Activated gamma-delta T cell treated with anti-CD3 and anti-CD28 coated beads, Interleukin-2, amount 50 U/mL, for 16 hours (primary cell): ENCODE measurements at regions not wholly inside any gene's neighbourhood (a gene's known extent, or its start where the extent isn't known, plus 50 kb on each side); places are given as distances from the start of the nearest gene placed in this dataset.

Source experiments
- DNase-seq: peaks from one replicate; pipeline ENCODE4 v3.0.0-alpha.2; 2020; ENCODE audit warnings: low read depth

- DNase-seq, result no peak
Measured at GRCh38 chr1:220982686-220983085, 103.4 kb downstream of the HLX start.

GRCh38 chr1:220983877-220984635 lies 104.8 kb downstream of the HLX start:
- DNase-seq, result no peak

- no peak for DNase-seq
Measured at GRCh38 chr1:220990427-220991339, 111.4 kb downstream of the HLX start.

DNA sequence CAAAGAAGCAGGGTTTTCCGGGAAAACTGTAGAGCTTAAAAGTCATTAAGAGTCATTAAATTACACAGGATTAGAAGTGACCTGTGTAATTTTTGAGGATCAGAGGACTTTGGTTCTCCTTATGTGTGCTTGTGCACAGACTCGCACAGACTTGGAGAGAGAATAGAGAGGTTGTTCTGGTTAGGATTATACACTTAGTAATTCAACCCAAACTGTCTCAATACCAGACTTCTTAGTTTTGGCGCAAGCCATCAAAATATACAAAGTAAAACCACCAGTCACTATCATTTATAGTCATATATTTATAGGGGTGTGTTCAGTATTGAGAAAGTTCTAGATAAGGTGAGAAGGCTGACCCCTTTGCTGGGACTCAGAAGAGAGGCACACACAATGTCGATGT lies 112.3 kb downstream of the HLX start:
- DNase-seq, result no peak

DNA sequence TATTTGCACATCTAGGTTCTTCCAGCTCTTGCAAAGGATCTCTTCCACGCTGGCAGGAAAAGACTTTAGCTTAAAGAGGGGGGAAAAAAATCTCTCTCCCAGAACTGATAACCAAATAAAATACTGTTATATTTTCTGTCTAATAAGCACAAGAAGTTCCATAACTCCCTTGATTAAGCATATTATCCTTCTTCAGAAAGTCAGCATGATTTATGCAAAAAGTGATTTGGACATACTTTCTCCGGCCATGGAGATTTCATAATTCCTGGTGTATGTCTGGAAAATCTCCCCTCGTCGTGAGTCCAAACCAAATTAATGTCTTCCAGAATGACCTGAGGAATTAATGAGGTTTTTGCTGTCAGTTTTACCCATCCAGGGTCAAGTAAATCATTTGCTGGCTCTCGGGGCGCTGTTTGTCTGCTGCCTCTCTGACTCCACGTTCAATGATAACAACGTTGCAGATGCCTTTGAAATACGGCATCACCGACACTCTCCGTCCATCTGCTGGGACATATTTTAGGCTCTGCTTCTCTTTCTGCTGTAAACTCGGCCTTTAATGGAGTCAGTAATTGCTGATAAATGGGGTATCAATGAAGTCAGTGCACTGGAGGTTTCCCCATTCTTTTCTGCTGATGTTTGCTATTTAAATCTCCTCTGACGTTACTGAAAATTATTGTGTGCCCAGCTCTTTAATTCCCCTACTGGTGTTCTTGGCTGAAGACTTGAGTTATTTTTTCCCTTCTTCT lies 112.9 kb downstream of the HLX start:
- no peak for DNase-seq

- DNase-seq, result no peak
Measured at GRCh38 chr1:220992705-220993052, 113.4 kb downstream of the HLX start.

DNA sequence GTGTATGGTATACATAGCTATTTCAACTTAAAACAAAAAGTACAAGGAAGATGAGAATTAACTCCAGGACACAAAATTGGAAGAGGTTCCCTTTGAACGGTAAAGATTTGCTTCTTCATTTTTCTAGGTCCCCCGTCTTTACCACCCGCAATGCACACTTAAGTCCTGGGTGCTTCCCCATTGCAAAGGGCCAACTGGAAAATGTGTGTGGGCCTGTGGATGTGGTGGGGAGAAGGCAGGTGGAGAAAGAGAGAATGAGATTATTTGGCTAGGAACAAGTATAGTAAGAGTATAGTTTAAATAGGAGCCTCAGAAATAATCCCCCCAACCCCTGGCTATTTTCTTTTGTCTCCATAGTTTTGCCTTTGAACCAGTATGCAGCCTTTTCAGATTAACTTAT lies 115.4 kb downstream of the HLX start:
- no peak for DNase-seq

DNA sequence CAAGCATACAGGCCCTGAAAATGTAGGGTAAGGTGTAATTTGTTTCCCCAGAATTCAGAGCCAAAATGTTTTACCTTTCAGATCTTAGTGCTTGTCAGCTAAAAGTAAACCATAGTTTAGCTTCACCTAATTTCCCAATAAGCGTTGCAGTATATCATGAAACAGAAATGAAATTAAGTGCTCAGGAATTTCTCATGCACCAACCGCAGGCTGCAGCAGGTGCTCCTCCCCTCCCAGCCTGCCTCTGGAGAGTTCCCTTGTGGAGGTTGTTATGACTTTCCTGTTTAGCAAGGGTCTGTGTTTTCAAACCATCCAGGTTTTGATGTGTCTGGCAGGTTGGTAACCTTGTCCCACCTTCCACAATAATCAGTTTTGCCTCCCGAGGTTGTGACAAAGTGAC lies 118.5 kb downstream of the HLX start:
- no peak for DNase-seq

DNA sequence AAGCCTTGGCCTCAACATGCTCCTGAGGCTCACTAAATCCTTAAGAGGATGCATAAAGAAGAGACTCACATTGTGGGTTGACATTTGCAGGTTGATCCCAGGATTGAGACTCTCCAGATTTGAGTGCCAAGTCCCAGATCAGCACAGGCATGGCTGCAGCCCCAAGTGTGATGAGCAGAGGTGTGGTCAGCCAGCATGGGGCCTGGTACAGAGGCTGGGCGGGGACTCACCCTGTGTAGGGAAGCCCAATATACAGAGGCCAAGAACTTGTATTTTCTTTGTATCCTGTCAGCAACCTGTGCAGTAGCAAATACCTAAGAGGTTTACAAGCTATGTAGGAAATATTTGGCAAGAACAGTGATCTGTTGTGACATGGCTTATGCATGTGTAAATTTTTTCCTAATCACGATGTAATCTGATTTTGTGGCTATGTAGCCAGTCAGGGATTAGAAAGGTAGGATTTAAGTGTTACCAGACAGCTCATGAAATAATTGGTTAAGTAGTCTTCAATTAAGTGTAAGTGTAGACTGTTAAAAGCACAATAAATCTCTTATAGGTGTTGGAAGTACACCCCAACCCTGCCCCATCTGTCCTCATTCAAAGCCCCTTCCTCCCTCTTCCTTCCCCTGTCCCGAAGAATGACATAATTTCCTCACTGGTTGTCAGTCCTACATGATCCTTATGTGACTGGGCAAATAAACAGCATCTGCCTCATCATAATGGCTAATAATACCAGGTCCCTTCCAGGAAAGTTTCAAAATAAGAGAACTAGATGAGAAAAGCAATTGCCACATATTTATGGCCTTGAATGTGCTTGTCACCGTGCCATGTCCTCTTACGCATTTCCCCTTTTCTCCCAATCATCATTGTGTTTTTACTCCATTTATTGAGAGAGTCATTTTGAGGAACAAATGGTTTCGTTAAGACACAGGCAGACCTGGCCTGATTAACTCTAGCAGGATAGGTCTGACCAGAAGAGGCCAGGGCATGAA lies 120.9 kb downstream of the HLX start:
- DNase-seq, result no peak

GRCh38 chr1:221001167-221001566 lies 121.9 kb downstream of the HLX start:
- no peak for DNase-seq

GRCh38 chr1:221002601-221003000 lies 123.4 kb downstream of the HLX start:
- no peak for DNase-seq

- no peak for DNase-seq
Measured at GRCh38 chr1:221011145-221011544, 131.9 kb downstream of the HLX start.

GRCh38 chr1:221012120-221012519 lies 132.9 kb downstream of the HLX start:
- DNase-seq, result no peak

GRCh38 chr1:221013691-221014660 lies 134.7 kb downstream of the HLX start:
- DNase-seq, result no peak

- no peak for DNase-seq
Measured at GRCh38 chr1:221015159-221015790, 136.0 kb downstream of the HLX start.

GRCh38 chr1:221016751-221017150 lies 137.5 kb downstream of the HLX start:
- no peak for DNase-seq

DNA sequence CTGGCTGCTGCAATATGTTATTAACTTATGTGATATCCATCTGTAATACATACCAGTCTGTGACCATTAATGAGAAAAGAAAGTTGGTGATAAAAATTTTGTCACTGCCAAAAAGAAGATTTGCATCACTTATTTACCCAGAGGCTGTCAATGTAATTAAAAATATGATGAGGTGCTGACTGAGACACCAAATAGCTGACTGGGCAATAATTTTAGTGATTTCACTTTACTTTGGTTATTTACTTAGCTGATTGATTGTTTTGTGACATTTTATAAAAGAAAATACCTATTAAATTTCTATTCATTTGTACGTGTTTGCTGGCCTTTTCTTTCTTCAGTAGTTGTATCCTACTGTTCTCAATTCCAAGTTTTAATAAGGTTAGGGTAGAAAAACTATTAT lies 139.2 kb downstream of the HLX start:
- DNase-seq, result no peak

GRCh38 chr1:221022331-221022730 lies 143.1 kb downstream of the HLX start:
- no peak for DNase-seq

GRCh38 chr1:221023482-221023881 lies 144.2 kb downstream of the HLX start:
- no peak for DNase-seq

- no peak for DNase-seq
Measured at GRCh38 chr1:221025501-221025900, 146.3 kb downstream of the HLX start.
